GM12872 (cell line): ENCODE measurements at regions not wholly inside any gene's neighbourhood (a gene's known extent, or its start where the extent isn't known, plus 50 kb on each side); places are given as distances from the start of the nearest gene placed in this dataset.

ENCODE experiments used
- CTCF ChIP-seq: IDR thresholded peaks from 3 replicates; pipeline ENCODE4 v1.5.1; 2011; ENCODE audit warnings: low read depth, mild to moderate bottlenecking, low read length, moderate library complexity; ENCODE audit not compliant: insufficient read depth

DNA sequence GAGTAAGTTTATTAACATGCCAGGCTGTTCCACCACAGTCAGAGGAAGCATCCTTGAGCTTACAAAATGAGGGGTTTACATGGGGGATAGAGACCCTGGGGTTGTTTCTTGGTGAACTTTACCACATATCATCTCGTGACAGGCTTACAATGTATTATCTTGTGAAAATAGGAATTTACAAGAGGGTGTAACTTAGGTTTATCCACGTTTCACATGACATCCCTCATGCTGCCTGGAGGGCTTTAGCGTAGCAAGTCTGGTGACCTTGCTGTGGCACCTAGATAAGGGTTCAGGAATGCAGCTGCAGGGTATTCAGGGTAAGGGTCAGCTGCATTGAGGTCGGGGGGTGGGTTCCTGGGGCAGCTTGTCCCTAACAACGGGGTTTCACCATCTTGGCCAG lies 154.6 kb upstream of the ARG1 start:
- TF ChIP-seq CTCF, result no peak

- no peak for TF ChIP-seq CTCF
Measured at GRCh38 chr6:131419702-131420101, 153.3 kb upstream of the ARG1 start.

- TF ChIP-seq CTCF, result no peak
Measured at GRCh38 chr6:131424016-131424415, 149.0 kb upstream of the ARG1 start.

DNA sequence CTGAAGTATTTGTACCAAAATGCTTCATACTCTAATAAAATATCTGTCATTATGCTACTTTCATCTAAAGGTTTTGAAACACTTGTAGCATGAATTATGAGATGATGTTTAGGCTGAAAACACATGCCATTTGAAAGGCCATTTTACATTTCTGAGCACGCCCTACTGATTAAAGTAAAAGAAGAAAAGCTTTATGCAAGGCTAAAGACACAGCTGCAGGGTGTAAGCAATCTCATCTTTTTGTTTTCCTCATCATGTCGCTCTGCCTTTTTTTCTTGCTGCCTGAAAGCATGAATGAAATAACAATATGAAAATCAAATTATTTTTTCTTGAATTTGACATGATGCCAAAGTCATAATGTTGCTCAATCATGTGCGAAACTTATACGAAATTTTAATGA lies 148.6 kb upstream of the ARG1 start:
- no peak for TF ChIP-seq CTCF

DNA sequence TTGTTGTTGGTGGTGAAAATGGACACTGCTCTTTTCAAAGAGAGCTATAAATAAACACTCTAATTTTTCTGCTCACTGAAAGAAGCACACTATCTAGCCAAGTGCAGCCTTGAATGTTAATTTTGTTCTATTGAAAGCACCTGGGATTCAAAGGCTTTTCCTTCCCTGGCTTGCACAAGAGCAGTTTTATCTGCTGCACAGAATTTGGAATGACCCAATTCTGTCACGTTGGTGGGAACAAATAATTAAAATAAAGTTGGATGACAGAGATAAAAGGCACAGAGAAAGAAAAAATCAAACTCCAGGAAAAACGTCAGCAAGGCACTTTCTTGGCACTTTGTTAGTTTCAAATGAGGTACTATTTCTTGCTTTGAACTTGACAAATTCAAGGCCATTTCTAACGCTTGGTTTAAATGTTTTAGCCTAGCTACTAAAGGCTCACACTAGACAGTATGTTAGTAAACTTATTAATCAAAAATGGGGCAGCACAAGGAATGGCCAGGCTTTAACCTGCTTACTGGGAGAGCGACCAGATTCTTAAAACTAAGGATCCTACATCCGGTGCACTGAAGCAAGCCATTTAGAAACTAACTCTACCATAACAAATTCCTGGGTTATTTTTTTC lies 145.5 kb upstream of the ARG1 start:
- no peak for TF ChIP-seq CTCF

DNA sequence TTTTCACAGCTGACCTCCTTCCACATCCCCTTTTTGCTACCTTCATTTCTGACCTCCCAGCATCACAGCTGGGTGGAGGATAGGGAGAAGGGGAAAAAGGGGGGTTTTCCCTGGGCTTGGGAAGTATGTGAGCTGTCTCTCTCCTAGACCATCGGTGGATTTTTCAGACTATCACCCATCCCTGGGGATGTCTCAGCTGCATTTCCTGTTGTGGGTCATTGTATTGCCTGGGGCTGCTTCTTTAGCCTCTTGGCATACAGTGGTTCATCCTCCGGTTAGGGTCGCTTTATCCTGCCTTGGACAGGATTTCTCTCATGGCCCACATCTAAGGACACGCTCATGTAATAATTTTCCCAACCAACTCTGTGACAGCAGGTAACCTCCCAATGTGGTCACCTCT lies 142.5 kb upstream of the ARG1 start:
- no peak for TF ChIP-seq CTCF

- TF ChIP-seq CTCF, result no peak
Measured at GRCh38 chr6:131431718-131432117, 141.3 kb upstream of the ARG1 start.
